Neuron (in vitro differentiated cells): ENCODE measurements at regions not wholly inside any gene's neighbourhood (a gene's known extent, or its start where the extent isn't known, plus 50 kb on each side); places are given as distances from the start of the nearest gene placed in this dataset.

Experiments used
- H2AFZ ChIP-seq: one replicate; pipeline ENCODE4 v1.6.1; 2013; ENCODE audit warnings: low read depth, mild to moderate bottlenecking, inconsistent platforms, low read length, moderate library complexity
- H3K27me3 ChIP-seq: one replicate; pipeline ENCODE4 v1.6.1; 2013; ENCODE audit warnings: low read length; ENCODE audit not compliant: insufficient read depth
- H3K36me3 ChIP-seq: one replicate; pipeline ENCODE4 v1.6.1; 2013; ENCODE audit warnings: low read length; ENCODE audit not compliant: insufficient read depth
- H3K4me1 ChIP-seq: one replicate; pipeline ENCODE4 v1.6.1; 2013; ENCODE audit warnings: low read length; ENCODE audit not compliant: insufficient read depth
- H3K4me3 ChIP-seq: 2 replicates; pipeline ENCODE4 v1.5.1; 2013; ENCODE audit warnings: mild to moderate bottlenecking, low read length, moderate library complexity
- H3K9me3 ChIP-seq: one replicate; pipeline ENCODE4 v1.6.1; 2013; ENCODE audit warnings: low read length

- H3K27me3 ChIP-seq = no peaks in the 10 kb centered on the region
- H3K4me3 ChIP-seq = no peak overlapping the region
- H3K4me1 ChIP-seq = no peaks in the 10 kb centered on the region
- no peak overlapping the region for H2AFZ ChIP-seq
- H3K36me3 ChIP-seq = no peaks in the 10 kb centered on the region
- H3K9me3 ChIP-seq = no peaks in the 10 kb centered on the region
Observed at GRCh38 chr3:94862703-94863102, 799.8 kb downstream of the NSUN3 start.

- no peak overlapping the region for H2AFZ ChIP-seq
- H3K27me3 ChIP-seq = no peaks in the 10 kb centered on the region
- H3K4me1 ChIP-seq = no peaks in the 10 kb centered on the region
- no peaks in the 10 kb centered on the region for H3K9me3 ChIP-seq
- H3K36me3 ChIP-seq = no peaks in the 10 kb centered on the region
- no peak overlapping the region for H3K4me3 ChIP-seq
Observed at GRCh38 chr3:94869059-94869547, 806.2 kb downstream of the NSUN3 start.

- Histone ChIP-seq H3K4me3 (no peak overlapping the region), H3K4me1 (no peaks in the 10 kb centered on the region), H3K27me3 (no peaks in the 10 kb centered on the region), H3K9me3 (no peaks in the 10 kb centered on the region), H3K36me3 (no peaks in the 10 kb centered on the region), H2AFZ (no peak overlapping the region)
Observed at GRCh38 chr3:94873751-94874150, 810.9 kb downstream of the NSUN3 start.

GRCh38 chr3:94875149-94875548 lies 812.3 kb downstream of the NSUN3 start:
- no peak overlapping the region for H2AFZ ChIP-seq
- no peak overlapping the region for H3K4me3 ChIP-seq

GRCh38 chr3:94887065-94887464 lies 824.2 kb downstream of the NSUN3 start:
- Histone ChIP-seq H3K9me3 (no peaks in the 10 kb centered on the region), H3K4me1 (no peaks in the 10 kb centered on the region), H2AFZ (no peak overlapping the region), H3K27me3 (no peaks in the 10 kb centered on the region), H3K36me3 (no peaks in the 10 kb centered on the region), H3K4me3 (no peak overlapping the region)

More at GRCh38 chr3:94875149-94875548, 812.3 kb downstream of the NSUN3 start:
- Histone ChIP-seq H3K4me1 (no peaks in the 10 kb centered on the region), H3K36me3 (no peaks in the 10 kb centered on the region), H3K27me3 (no peaks in the 10 kb centered on the region), H3K9me3 (no peaks in the 10 kb centered on the region)

GRCh38 chr3:94896994-94897393 lies 834.1 kb downstream of the NSUN3 start:
- H3K9me3 ChIP-seq = no peaks in the 10 kb centered on the region

GRCh38 chr3:94904156-94904674 lies 841.4 kb downstream of the NSUN3 start:
- Histone ChIP-seq H2AFZ (no peak overlapping the region), H3K36me3 (no peaks in the 10 kb centered on the region), H3K9me3 (no peaks in the 10 kb centered on the region), H3K4me3 (no peak overlapping the region), H3K27me3 (no peaks in the 10 kb centered on the region), H3K4me1 (no peaks in the 10 kb centered on the region)

More at GRCh38 chr3:94896994-94897393, 834.1 kb downstream of the NSUN3 start:
- Histone ChIP-seq H3K4me3 (no peak overlapping the region), H3K27me3 (no peaks in the 10 kb centered on the region), H2AFZ (no peak overlapping the region), H3K36me3 (no peaks in the 10 kb centered on the region), H3K4me1 (no peaks in the 10 kb centered on the region)

GRCh38 chr3:94909726-94910125 lies 846.9 kb downstream of the NSUN3 start:
- Histone ChIP-seq H3K4me3 (no peak overlapping the region), H3K27me3 (no peaks in the 10 kb centered on the region), H3K9me3 (no peaks in the 10 kb centered on the region), H3K4me1 (no peaks in the 10 kb centered on the region), H3K36me3 (no peaks in the 10 kb centered on the region), H2AFZ (no peak overlapping the region)

GRCh38 chr3:94912656-94913055 lies 849.8 kb downstream of the NSUN3 start:
- Histone ChIP-seq H3K4me1 (no peaks in the 10 kb centered on the region), H3K36me3 (no peaks in the 10 kb centered on the region), H3K27me3 (no peaks in the 10 kb centered on the region), H3K9me3 (no peaks in the 10 kb centered on the region), H2AFZ (no peak overlapping the region), H3K4me3 (no peak overlapping the region)

GRCh38 chr3:94927175-94927574 lies 864.3 kb downstream of the NSUN3 start:
- Histone ChIP-seq H3K36me3 (no peaks in the 10 kb centered on the region), H3K9me3 (no peaks in the 10 kb centered on the region), H3K4me1 (no peaks in the 10 kb centered on the region), H2AFZ (no peak overlapping the region), H3K27me3 (no peaks in the 10 kb centered on the region), H3K4me3 (no peak overlapping the region)

GRCh38 chr3:94928921-94929320 lies 866.1 kb downstream of the NSUN3 start:
- no peaks in the 10 kb centered on the region for H3K27me3 ChIP-seq
- H3K36me3 ChIP-seq = no peaks in the 10 kb centered on the region
- no peak overlapping the region for H2AFZ ChIP-seq
- no peaks in the 10 kb centered on the region for H3K4me1 ChIP-seq
- no peak overlapping the region for H3K4me3 ChIP-seq
- no peaks in the 10 kb centered on the region for H3K9me3 ChIP-seq

GRCh38 chr3:94935738-94936580 lies 873.1 kb downstream of the NSUN3 start:
- H3K9me3 ChIP-seq = no peaks in the 10 kb centered on the region
- H3K36me3 ChIP-seq = no peaks in the 10 kb centered on the region

GRCh38 chr3:94937980-94938379 lies 875.1 kb downstream of the NSUN3 start:
- no peak overlapping the region for H2AFZ ChIP-seq
- H3K9me3 ChIP-seq = no peaks in the 10 kb centered on the region
- H3K36me3 ChIP-seq = no peaks in the 10 kb centered on the region
- no peaks in the 10 kb centered on the region for H3K27me3 ChIP-seq
- peaks cover 3% of the 10 kb centered on the region for H3K4me1 ChIP-seq
- H3K4me3 ChIP-seq = no peak overlapping the region

More at GRCh38 chr3:94935738-94936580, 873.1 kb downstream of the NSUN3 start:
- peaks cover 3% of the 10 kb centered on the region for H3K4me1 ChIP-seq
- H3K27me3 ChIP-seq = no peaks in the 10 kb centered on the region
- no peak overlapping the region for H2AFZ ChIP-seq
- no peak overlapping the region for H3K4me3 ChIP-seq
